ENCODE measurements at regions not wholly inside any gene's neighbourhood (a gene's known extent, or its start where the extent isn't known, plus 50 kb on each side); places are given as distances from the start of the nearest gene placed in this dataset.

DNA sequence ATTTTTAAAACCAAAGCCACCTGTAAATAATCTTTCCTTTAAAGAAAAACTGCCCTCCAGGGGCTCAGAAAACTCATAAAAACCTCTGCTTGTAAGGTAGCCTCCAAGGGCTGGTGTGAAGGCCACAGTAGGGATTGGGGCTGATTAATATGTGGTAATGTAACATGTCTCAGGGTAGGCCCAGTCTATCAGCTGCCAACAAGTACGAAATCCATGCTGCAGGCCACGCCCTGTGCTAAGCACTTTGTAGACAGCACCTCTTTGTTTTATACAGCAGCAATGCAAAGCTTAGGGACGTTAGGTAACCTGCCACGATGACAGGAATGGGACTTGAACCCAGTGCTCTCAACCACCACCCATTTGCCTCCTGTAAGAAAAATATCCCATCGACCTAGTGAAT, 65.6 kb upstream of the PRICKLE2 start:
- TF ChIP-seq SUZ12 (IDR thresholded peaks at IDR 0.05; ENCODE audit: extremely low read depth, insufficient read depth, insufficient read length) = no peak
- no peak for TF ChIP-seq ZNF274 (IDR thresholded peaks at IDR 0.05; ENCODE audit: low read depth, low read length)
- TF ChIP-seq YY1 (IDR thresholded peaks at IDR 0.05; ENCODE audit: insufficient read depth, insufficient read length) = no peak
